ENCODE measurements at regions not wholly inside any gene's neighbourhood (a gene's known extent, or its start where the extent isn't known, plus 50 kb on each side); places are given as distances from the start of the nearest gene placed in this dataset.
A peak's percentile ranks its signal among the peaks of the same experiment; 100 is the strongest.

GRCh38 chrX:121244511-121244910 lies 197.1 kb downstream of the GLUD2 start:
- H3K4me3 ChIP-seq (ENCODE audit: low read depth, low read length), result no peak overlapping the region
- no peak for TF ChIP-seq CTCF (IDR thresholded peaks at IDR 0.05; ENCODE audit: insufficient read depth, low read length, severe bottlenecking)
- H3K27me3 ChIP-seq (ENCODE audit: control insufficient read depth, insufficient read depth, low read length), result no peaks in the 10 kb centered on the region
- DNase-seq (ENCODE audit: low read depth), result no peak
- no peaks in the 10 kb centered on the region for H3K36me3 ChIP-seq (ENCODE audit: control insufficient read depth, insufficient read depth, low read length)
- no peak for FAIRE-seq

GRCh38 chrX:121245763-121246162 lies 198.4 kb downstream of the GLUD2 start:
- no peak overlapping the region for H3K4me3 ChIP-seq (ENCODE audit: low read depth, low read length)
- TF ChIP-seq CTCF (IDR thresholded peaks at IDR 0.05; ENCODE audit: insufficient read depth, low read length, severe bottlenecking), result no peak
- no peak for DNase-seq (ENCODE audit: low read depth)
- H3K27me3 ChIP-seq (ENCODE audit: control insufficient read depth, insufficient read depth, low read length), result no peaks in the 10 kb centered on the region
- H3K36me3 ChIP-seq (ENCODE audit: control insufficient read depth, insufficient read depth, low read length), result no peaks in the 10 kb centered on the region
- FAIRE-seq, result no peak

GRCh38 chrX:121254336-121254735 lies 206.9 kb downstream of the GLUD2 start:
- no peak for TF ChIP-seq CTCF (IDR thresholded peaks at IDR 0.05; ENCODE audit: insufficient read depth, low read length, severe bottlenecking)
- Histone ChIP-seq H3K27me3 (ENCODE audit: control insufficient read depth, insufficient read depth, low read length) (no peaks in the 10 kb centered on the region), H3K4me3 (ENCODE audit: low read depth, low read length) (no peak overlapping the region), H3K36me3 (ENCODE audit: control insufficient read depth, insufficient read depth, low read length) (no peaks in the 10 kb centered on the region)
- DNase-seq (ENCODE audit: low read depth) (no peak), FAIRE-seq (no peak)

DNA sequence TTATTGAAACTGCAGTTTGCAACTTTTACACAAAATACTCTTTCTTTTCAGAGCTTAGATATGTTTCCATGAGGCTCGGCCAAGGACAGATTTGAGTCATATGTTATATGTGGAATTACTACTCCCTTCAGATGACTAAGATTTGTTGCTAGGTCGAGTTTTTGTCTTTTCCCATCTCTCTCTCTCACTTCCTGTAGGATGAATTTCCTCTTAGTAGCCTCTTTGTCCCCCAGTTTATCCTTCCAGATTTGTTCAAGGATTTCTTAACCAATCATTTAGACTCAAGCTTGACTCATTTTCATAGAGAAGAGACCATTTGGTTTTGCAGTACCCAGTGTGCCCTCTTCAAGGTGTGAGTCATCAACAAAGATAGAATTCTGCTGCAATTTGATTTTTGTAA lies 209.2 kb downstream of the GLUD2 start:
- no peak for TF ChIP-seq CTCF (IDR thresholded peaks at IDR 0.05; ENCODE audit: insufficient read depth, low read length, severe bottlenecking)
- Histone ChIP-seq H3K36me3 (ENCODE audit: control insufficient read depth, insufficient read depth, low read length) (no peaks in the 10 kb centered on the region), H3K27me3 (ENCODE audit: control insufficient read depth, insufficient read depth, low read length) (no peaks in the 10 kb centered on the region), H3K4me3 (ENCODE audit: low read depth, low read length) (no peak overlapping the region)
- FAIRE-seq, result no peak
- peak; percentile 5 for DNase-seq (ENCODE audit: low read depth)

- no peak for TF ChIP-seq CTCF (IDR thresholded peaks at IDR 0.05; ENCODE audit: insufficient read depth, low read length, severe bottlenecking)
- DNase-seq (ENCODE audit: low read depth) (no peak), FAIRE-seq (no peak)
- H3K36me3 ChIP-seq (ENCODE audit: control insufficient read depth, insufficient read depth, low read length), result no peaks in the 10 kb centered on the region
- H3K4me3 ChIP-seq (ENCODE audit: low read depth, low read length), result no peak overlapping the region
- H3K27me3 ChIP-seq (ENCODE audit: control insufficient read depth, insufficient read depth, low read length), result no peaks in the 10 kb centered on the region
Measured at GRCh38 chrX:121258545-121258944, 211.1 kb downstream of the GLUD2 start.

DNA sequence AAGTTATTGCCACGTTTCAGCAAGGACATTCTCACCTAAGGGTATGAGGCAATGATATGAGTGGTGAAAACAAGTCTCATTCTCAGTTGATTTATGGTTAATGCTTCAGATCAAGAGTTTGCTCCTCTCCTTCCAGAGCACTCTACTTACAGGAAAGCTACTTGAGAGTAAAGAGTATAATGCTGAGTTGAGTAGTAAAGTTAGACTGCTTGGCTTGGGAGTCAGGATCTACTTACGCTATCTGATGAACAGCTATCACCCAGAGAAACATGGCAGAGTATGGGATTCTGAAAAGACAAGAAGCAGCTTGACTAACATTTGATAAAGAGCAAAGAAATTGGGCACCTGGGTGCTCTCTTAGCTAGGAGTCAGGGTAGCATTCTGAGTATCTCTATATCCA lies 211.8 kb downstream of the GLUD2 start:
- FAIRE-seq (no peak), DNase-seq (ENCODE audit: low read depth) (no peak)
- no peak for TF ChIP-seq CTCF (IDR thresholded peaks at IDR 0.05; ENCODE audit: insufficient read depth, low read length, severe bottlenecking)
- Histone ChIP-seq H3K4me3 (ENCODE audit: low read depth, low read length) (no peak overlapping the region), H3K27me3 (ENCODE audit: control insufficient read depth, insufficient read depth, low read length) (no peaks in the 10 kb centered on the region), H3K36me3 (ENCODE audit: control insufficient read depth, insufficient read depth, low read length) (no peaks in the 10 kb centered on the region)
